ENCODE measurements at regions not wholly inside any gene's neighbourhood (a gene's known extent, or its start where the extent isn't known, plus 50 kb on each side); places are given as distances from the start of the nearest gene placed in this dataset.

DNA sequence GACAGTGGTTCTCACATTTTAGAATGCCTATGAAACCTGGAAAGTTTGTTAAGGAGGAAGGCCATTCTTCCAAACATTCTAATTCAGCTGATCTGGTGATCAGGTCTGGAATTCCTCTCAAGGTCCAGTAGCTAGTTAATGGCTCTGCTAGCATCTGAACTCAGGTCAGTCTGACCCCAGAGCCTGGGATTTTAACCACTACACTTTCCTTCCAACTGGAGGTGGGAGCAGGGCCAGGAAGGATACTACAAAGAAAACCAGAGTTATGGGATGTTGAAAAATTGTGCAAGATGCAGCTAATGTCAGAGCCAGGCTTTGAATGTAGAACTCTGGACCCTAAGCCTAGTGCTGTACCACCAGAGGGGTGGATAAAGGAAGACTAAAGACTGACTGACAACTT is 73.6 kb upstream of the NID2 start:
- TF ChIP-seq CTCF (IDR thresholded peaks at IDR 0.05): no peak
- no peak for TF ChIP-seq ZFX (IDR thresholded peaks at IDR 0.05; ENCODE audit: borderline replicate concordance)

Data from 22Rv1 (cell line).